Right renal pelvis (tissue), 4 donors: ENCODE measurements at regions not wholly inside any gene's neighbourhood (a gene's known extent, or its start where the extent isn't known, plus 50 kb on each side); places are given as distances from the start of the nearest gene placed in this dataset.

Source experiments
- DNase-seq, 4 donors: peaks; one replicate each; pipeline ENCODE4 v3.0.0-alpha.2; 2013; ENCODE audit warnings: low read depth in 4 of 4, low spot score in 3 of 4, missing footprints in 1 of 4

DNA sequence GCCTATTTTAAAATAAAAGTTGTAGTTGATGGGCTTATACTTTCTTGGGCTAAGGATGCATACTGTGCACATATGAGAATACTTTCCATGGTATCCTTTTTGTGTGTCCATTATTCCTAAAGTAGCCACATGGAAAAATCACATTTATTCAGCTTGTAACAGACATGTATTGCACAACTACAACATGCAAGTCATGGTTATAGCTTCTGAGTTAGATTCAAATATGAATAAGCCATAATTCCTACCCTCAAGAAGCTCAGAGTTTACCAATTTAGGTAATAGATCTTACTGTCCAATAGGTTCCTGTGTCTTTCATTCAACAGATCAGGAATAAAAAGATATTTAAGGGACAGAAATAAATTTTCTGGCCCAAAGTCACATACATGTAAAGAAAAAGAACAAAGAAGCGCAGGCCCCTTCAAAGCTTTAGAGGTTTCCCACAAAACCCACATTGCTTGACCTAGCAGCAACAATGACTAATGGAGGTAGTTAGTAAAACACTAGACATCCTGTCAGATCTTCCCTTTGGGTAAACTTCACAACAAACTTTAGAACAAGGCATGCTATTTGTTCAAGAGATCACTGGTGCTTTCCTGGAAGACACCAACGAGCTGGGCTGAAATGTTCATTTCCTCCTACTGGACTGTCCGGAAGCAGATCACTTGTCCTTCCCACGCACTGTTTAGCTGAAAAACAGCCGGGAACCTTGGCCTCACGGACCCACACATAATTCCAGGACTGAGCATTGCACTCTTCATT is 78.4 kb upstream of the ITGA1 start:
- no peak for DNase-seq

DNA sequence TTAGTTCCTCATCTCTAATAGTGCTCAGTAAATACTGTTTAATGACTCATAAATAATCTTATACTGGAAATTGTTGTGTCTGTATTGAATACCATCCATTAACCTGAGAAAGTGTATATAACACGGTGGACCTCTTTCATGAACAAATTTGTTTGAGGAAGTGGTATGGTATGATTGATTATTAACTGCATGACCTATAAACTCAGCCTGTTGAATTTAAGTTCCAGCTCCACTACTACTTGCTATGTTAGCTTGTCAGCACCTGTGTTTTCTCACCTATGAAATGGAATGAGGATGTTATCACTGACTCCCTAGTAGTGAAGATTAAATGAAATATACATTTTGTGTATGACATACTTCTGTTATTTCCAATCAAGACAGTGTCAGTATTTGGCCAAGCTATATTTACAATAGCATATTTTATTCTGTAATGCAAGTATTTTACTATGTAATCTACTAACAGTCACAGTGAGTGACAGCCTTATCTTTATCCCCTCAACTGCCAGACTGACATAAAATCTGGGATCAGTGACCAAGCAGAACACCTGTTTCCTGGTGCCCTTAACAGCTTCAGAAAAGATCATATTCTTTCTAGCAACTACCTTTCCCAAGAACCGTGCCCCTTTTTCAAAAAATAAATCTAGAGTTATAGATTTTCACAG is 77.3 kb upstream of the ITGA1 start:
- no peak for DNase-seq

- DNase-seq: no peak
These were observed 76.6 kb upstream of the ITGA1 start for GRCh38 chr5:52710972-52711596.

- no peak for DNase-seq
These were observed 75.4 kb upstream of the ITGA1 start for GRCh38 chr5:52712354-52712753.

DNA sequence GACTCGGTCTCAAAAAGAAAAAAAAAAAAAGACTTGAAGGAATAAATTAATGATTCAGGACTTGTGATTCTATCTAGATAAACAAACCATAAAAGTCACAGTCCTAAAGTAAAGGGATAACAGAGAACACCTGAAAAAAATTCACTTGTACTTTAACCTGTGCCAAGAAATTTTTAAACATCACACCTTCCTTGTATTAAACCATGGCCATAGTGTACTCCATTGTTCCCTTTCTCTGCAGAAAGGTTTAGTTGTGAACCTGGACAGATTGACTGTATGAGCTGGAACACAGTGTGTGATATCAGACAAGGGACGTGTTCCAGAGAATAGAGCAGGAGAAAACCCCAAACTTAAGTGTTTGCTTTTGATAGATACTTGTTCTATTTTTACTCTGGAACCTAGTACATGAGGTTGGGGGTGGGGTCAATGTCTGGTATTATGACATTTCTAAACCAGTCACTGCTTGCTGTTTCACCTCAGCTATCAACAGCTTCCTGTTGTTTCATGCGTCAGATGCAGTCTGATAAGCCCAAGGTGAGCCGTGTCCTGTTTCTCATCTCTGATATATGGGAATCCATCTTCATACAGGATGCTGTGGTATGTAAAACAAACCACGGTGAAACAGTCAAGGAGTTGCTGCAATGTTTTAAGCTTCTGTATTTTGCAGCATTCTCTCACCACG is 62.5 kb upstream of the ITGA1 start:
- no peak for DNase-seq

DNA sequence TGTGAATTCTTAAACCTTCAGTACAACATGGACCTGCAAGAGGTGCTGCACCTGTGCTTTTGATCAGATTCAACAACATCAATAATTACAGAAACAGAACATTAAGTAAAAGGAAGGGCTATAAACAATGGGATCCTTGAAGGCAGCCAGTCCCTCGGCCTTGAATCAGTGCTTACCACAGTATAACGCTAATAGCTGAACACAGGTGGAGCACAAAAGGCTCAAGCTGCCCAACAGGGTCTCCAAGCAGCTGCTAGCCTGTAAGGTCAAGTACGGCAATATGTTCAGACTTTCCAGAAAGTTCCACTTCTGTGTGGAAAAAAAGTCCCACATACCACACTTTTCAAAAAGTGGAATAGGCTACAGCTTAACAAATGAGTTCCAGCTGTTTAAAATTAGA is 61.9 kb upstream of the ITGA1 start:
- no peak for DNase-seq

- DNase-seq: no peak
These were observed 60.7 kb upstream of the ITGA1 start for GRCh38 chr5:52727020-52727419.

- no peak for DNase-seq
These were observed 60.1 kb upstream of the ITGA1 start for GRCh38 chr5:52727576-52727975.

DNA sequence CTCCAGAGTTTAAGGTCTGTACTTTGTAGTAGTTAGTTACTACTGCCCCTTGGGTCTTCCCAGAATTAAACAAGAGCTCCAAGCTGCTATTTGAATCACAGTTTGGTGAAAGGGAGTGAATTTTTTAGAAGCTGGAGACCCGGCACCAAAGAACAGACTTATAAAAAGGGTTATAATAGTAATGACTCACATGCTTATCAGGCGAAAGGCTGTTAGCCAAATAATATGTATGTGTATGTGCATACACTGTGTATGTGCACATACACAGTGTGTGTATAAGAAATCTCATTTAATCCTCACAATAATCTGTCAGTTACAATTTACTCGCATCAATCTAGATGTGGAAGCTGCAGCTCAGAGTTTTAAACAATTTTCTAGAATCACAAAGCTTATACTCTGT is 59.5 kb upstream of the ITGA1 start:
- DNase-seq: no peak

- DNase-seq: no peak
These were observed 59.0 kb upstream of the ITGA1 start for GRCh38 chr5:52728686-52729085.

DNA sequence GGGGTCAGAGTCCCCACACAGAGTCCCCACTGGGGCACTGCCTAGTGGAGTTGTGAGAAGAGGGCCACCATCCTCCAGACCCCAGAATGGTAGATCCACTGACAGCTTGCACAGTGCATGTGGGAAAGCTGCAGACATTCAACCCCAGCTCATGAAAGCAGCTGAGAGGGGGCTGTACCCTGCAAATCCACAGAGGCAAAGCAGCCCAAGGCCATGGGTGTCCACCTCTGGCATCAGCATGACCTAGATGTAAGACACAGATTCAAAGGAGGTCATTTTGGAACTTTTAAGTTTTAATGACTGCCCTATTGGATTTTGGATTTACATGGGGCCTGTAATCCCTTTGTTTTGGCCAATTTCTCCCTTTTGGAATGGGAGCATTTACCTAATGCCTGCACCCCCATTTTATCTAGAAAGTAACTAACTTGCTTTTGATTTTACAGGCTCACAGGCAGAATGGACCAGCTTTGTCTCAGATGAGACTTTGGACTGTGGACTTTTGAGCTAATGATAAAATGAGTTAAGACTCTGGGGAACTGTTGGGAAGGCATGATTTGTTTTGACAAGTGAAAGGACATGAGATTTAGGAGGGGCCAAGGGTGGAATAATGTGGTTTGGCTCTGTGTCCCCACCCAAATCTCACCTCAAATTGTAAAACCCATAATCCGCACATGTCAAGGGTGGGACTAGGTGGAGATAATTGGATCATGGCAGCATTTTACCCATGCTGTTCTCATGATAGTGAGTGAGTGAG is 56.3 kb upstream of the ITGA1 start:
- no peak for DNase-seq

DNA sequence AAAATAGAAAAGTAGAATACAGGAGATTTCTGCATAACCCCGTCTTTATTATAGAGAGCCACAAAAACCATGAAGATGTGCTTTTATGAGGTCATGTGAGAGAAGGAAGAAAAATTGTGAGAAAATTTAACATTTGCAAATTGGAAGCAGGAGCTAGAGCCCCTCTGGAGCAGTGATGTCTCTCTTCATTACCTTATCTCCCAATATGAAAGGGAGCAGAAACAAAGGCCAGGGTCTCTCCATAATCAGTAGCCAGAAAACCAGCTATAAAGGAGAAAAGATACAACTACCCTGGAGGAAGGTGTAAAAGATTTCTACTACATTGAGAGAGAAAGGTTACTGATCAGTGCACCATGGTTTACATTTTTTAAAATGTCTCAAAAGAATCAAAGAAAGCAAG is 53.2 kb upstream of the ITGA1 start:
- DNase-seq: no peak

DNA sequence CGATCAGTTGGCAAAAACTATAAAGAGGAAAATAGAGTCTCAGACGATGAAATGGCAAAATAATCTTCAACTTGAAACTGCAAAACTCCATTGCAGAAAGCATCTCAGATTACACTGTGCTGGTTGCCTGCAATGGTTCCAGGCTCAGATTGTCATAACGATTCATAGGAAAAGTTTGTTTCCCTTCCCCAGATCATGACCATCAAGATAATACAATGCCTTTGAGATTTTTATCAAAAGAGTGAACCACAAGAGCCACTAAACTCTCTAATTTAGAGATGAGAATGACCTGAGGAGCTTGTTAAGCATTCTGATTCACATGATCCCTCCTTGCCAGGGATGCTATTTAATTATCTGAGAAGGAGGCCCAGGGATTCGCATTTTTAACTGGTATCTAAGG is 52.6 kb upstream of the ITGA1 start:
- DNase-seq: no peak
